LHCN-M2 (cell line): ENCODE measurements at regions not wholly inside any gene's neighbourhood (a gene's known extent, or its start where the extent isn't known, plus 50 kb on each side); places are given as distances from the start of the nearest gene placed in this dataset.
"Not testable (repeated sequence)": the region's sequence is repeated elsewhere in the genome, so short reads cannot be mapped to it uniquely, and the experiment has no call there.

Source experiments
- DNase-seq: peaks from one replicate; pipeline ENCODE4 v3.0.0-alpha.2; 2012; ENCODE audit warnings: low read depth

- DNase-seq = peak; percentile 34
These were observed 413.8 kb upstream of the CCDC54 start for GRCh38 chr3:106963442-106963841.

- DNase-seq = no peak
These were observed 411.9 kb upstream of the CCDC54 start for GRCh38 chr3:106965307-106965706.

- no peak for DNase-seq
These were observed 407.6 kb upstream of the CCDC54 start for GRCh38 chr3:106969596-106969995.

GRCh38 chr3:106981392-106981791 lies 395.8 kb upstream of the CCDC54 start:
- no peak for DNase-seq

- DNase-seq = no peak
These were observed 391.5 kb upstream of the CCDC54 start for GRCh38 chr3:106985721-106986120.

- DNase-seq = not testable (repeated sequence)
These were observed 378.2 kb upstream of the CCDC54 start for GRCh38 chr3:106998841-106999682.

GRCh38 chr3:107001635-107002034 lies 375.6 kb upstream of the CCDC54 start:
- DNase-seq = no peak

- not testable (repeated sequence) for DNase-seq
These were observed 371.9 kb upstream of the CCDC54 start for GRCh38 chr3:107005352-107005751.

GRCh38 chr3:107008213-107008612 lies 369.0 kb upstream of the CCDC54 start:
- no peak for DNase-seq

GRCh38 chr3:107013641-107014040 lies 363.6 kb upstream of the CCDC54 start:
- no peak for DNase-seq

- DNase-seq = no peak
These were observed 352.6 kb upstream of the CCDC54 start for GRCh38 chr3:107024551-107025026.

- DNase-seq = no peak
These were observed 351.3 kb upstream of the CCDC54 start for GRCh38 chr3:107025961-107026360.

GRCh38 chr3:107028086-107028485 lies 349.2 kb upstream of the CCDC54 start:
- DNase-seq = no peak

GRCh38 chr3:107028626-107029025 lies 348.6 kb upstream of the CCDC54 start:
- DNase-seq = no peak

GRCh38 chr3:107032111-107032510 lies 345.1 kb upstream of the CCDC54 start:
- DNase-seq = no peak

- DNase-seq = no peak
These were observed 343.1 kb upstream of the CCDC54 start for GRCh38 chr3:107034142-107034541.

- no peak for DNase-seq
These were observed 342.1 kb upstream of the CCDC54 start for GRCh38 chr3:107035176-107035575.

- DNase-seq = no peak
These were observed 332.6 kb upstream of the CCDC54 start for GRCh38 chr3:107044677-107045076.

- DNase-seq = no peak
These were observed 331.4 kb upstream of the CCDC54 start for GRCh38 chr3:107045791-107046190.

- no peak for DNase-seq
These were observed 321.9 kb upstream of the CCDC54 start for GRCh38 chr3:107055181-107055942.

GRCh38 chr3:107061466-107061865 lies 315.8 kb upstream of the CCDC54 start:
- DNase-seq = no peak

- no peak for DNase-seq
These were observed 314.9 kb upstream of the CCDC54 start for GRCh38 chr3:107062310-107062709.

GRCh38 chr3:107062787-107063186 lies 314.5 kb upstream of the CCDC54 start:
- peak; percentile 35 for DNase-seq
